AG09319 (cell line): ENCODE measurements at regions not wholly inside any gene's neighbourhood (a gene's known extent, or its start where the extent isn't known, plus 50 kb on each side); places are given as distances from the start of the nearest gene placed in this dataset.
"Not testable (repeated sequence)": the region's sequence is repeated elsewhere in the genome, so short reads cannot be mapped to it uniquely, and the experiment has no call there.

ENCODE experiments used
- DNase-seq: peaks from one replicate; pipeline ENCODE4 v3.0.0-alpha.2; 2010; ENCODE audit warnings: low read depth; ENCODE audit errors: extremely low read depth
- TF ChIP-seq, protein P1 (sequence below): IDR thresholded peaks from 2 replicates; pipeline ENCODE4 v1.5.1; 2011; ENCODE audit warnings: low read depth, mild to moderate bottlenecking, inconsistent platforms, low read length, moderate library complexity

GRCh38 chr10:101280511-101280910, 51.2 kb upstream of the LBX1 start:
- TF ChIP-seq, protein P1, sequence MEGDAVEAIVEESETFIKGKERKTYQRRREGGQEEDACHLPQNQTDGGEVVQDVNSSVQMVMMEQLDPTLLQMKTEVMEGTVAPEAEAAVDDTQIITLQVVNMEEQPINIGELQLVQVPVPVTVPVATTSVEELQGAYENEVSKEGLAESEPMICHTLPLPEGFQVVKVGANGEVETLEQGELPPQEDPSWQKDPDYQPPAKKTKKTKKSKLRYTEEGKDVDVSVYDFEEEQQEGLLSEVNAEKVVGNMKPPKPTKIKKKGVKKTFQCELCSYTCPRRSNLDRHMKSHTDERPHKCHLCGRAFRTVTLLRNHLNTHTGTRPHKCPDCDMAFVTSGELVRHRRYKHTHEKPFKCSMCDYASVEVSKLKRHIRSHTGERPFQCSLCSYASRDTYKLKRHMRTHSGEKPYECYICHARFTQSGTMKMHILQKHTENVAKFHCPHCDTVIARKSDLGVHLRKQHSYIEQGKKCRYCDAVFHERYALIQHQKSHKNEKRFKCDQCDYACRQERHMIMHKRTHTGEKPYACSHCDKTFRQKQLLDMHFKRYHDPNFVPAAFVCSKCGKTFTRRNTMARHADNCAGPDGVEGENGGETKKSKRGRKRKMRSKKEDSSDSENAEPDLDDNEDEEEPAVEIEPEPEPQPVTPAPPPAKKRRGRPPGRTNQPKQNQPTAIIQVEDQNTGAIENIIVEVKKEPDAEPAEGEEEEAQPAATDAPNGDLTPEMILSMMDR, result no peak
- no peak for DNase-seq

DNA sequence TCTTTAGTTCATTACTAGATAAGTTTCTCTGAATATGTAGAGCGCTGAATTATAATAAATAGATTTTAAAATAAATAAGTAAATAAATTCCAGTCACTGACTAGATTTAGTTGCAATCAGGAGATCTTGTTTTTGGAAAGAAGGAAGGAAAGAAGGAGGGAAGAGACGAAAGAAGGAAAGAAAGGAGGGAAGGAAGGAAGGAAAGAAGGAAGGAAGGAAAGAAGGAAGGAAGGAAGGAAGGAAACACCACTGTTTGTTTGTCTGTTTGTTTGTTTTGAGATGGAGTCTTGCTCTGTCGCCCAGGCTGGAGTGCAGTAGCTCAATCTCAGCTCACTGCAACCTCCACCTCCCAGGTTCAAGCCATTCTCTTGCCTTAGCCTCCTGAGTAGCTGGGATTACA, 51.7 kb upstream of the LBX1 start:
- DNase-seq, result not testable (repeated sequence)

GRCh38 chr10:101282947-101283346, 53.7 kb upstream of the LBX1 start:
- TF ChIP-seq, protein P1, result no peak
- no peak for DNase-seq

DNA sequence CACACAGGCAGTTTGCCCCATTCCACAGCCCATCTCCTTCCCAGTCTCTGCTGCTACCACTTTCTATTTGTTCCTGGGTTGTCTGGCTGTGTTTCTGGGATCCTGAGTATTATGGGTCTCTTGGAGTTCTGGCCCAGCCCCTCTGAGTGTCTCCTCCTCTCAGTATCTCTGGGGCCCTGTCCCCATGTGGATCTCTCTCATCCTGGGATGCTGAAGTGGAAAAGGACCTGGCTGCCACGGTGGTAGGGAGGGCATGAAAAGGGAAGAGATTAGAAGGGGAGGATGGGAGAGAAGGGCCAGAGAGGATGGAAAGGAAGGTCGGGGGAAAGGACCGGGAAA, 54.5 kb upstream of the LBX1 start:
- no peak for DNase-seq
- TF ChIP-seq, protein P1, result no peak

DNA sequence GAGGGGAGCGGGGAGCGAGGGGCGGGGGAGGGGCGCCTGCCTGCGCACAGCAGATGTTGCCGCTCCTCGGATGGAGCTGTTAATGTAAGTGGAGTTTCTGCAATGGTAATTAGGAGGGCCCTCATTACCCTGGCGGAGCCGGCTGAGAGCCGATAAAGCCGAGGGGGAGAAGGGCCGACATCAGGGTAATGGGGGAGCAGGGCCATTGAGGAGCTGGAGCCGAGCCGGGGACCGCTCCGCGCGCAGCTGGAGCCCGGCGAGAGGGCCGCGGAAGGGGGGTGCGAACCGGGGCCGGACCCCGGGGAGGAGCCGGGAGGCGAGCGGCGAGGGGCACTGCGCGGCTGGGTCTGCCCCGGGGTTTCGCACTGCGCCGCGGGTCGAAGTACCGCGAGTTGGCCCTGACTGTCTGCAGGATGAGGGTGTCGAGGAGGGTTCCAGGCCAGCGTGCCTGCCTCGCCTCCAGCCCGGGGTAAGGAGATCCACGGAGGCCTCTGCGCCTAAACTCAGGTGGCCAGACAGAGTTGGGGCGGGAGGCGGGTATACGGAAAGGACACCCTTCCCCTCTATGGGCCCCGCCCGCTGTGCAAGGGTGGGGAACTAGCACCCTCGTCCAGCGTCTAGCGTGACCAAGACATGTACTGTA, 55.0 kb upstream of the LBX1 start:
- DNase-seq, result no peak
- TF ChIP-seq, protein P1, result no peak

GRCh38 chr10:101284744-101285463, 55.6 kb upstream of the LBX1 start:
- TF ChIP-seq, protein P1, result no peak
- no peak for DNase-seq

GRCh38 chr10:101285519-101286070, 56.3 kb upstream of the LBX1 start:
- DNase-seq, result no peak
- TF ChIP-seq, protein P1, result no peak
